ENCODE measurements at regions not wholly inside any gene's neighbourhood (a gene's known extent, or its start where the extent isn't known, plus 50 kb on each side); places are given as distances from the start of the nearest gene placed in this dataset.

GRCh38 chr2:145380436-145381017 lies 860.6 kb upstream of the ZEB2 start:
- TF ChIP-seq, protein P1, sequence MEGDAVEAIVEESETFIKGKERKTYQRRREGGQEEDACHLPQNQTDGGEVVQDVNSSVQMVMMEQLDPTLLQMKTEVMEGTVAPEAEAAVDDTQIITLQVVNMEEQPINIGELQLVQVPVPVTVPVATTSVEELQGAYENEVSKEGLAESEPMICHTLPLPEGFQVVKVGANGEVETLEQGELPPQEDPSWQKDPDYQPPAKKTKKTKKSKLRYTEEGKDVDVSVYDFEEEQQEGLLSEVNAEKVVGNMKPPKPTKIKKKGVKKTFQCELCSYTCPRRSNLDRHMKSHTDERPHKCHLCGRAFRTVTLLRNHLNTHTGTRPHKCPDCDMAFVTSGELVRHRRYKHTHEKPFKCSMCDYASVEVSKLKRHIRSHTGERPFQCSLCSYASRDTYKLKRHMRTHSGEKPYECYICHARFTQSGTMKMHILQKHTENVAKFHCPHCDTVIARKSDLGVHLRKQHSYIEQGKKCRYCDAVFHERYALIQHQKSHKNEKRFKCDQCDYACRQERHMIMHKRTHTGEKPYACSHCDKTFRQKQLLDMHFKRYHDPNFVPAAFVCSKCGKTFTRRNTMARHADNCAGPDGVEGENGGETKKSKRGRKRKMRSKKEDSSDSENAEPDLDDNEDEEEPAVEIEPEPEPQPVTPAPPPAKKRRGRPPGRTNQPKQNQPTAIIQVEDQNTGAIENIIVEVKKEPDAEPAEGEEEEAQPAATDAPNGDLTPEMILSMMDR (IDR thresholded peaks at IDR 0.05), result no peak
- TF ChIP-seq POLR2A (IDR thresholded peaks at IDR 0.05), result no peak

Data from uterus (tissue), 2 donors.